NCI-H1417 (cell line): ENCODE measurements at regions not wholly inside any gene's neighbourhood (a gene's known extent, or its start where the extent isn't known, plus 50 kb on each side); places are given as distances from the start of the nearest gene placed in this dataset.
"Not testable (repeated sequence)": the region's sequence is repeated elsewhere in the genome, so short reads cannot be mapped to it uniquely, and the experiment has no call there.

Source experiments
- DNase-seq, 3 experiments: peaks; one replicate each; lab custom pipeline; 2025; lab: John Stamatoyannopoulos, UW

DNA sequence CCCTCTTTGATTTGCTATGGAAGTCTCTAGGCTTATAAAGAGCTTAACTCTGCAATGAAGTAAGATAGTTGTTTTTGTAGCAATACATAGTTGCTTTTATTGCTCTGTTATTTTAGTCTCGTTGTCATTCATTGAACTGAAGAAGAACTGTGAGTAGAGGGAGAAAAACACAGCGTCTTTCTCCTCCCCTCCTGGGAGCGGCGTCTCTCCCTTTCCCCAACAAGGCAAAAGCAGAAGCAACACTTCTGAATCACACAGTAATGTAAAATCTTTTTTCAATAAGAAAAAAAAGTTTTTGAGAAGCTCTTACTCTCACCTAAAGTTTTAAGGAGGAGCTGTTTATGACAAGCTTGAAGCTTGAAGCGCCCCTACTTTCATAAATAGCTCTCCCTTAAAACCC, 119.3 kb upstream of the SLC7A14 start:
- no peak for DNase-seq

- no peak for DNase-seq
Observed at GRCh38 chr3:170703121-170703588, 117.3 kb upstream of the SLC7A14 start.

DNA sequence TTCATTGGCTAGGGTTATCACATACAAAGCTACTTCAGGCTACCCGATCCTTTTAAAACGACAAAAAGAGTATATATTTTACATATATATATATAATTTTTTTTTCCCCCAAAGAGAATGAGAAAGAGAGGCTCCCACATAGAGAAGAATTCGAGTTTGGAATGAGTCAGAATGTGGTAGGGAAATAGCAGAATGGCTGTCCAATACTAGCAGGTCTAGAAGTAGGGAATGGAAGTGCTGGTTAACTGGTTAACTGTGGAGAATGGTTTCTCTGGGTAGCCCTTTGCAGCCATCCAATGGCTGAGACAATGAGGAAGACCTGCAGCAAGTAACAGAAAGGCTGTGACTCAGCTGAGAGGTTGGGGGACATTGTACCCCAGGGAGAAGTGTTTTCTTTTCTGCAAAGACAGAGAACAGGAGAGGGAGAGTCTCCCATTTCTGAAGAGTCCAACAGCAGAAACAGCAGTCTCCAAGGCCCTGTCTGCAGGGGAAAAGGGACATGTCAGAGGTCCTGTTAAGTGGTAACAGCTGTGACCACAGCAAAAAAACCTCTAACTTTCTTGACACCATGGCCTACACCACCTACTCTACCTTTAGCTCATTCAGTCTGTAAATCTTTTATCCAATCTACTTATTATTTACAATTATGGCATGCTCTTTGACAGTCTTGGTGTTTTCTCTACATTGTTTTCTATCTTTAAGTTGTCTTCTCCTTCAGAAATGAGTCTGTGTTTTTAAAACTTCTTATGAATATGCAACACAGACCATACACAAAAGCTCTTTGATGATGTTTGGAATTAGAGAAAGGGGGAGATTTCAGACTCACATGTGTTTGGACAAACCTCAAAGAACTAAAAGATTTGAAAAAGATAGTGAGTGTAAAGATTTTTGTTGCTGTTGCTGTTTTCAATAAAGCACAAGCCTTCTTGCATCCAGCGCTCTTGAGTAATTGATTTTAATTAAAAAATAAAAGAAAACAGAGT, 116.1 kb upstream of the SLC7A14 start:
- no peak for DNase-seq

GRCh38 chr3:170700054-170700404, 114.2 kb upstream of the SLC7A14 start:
- no peak for DNase-seq

DNA sequence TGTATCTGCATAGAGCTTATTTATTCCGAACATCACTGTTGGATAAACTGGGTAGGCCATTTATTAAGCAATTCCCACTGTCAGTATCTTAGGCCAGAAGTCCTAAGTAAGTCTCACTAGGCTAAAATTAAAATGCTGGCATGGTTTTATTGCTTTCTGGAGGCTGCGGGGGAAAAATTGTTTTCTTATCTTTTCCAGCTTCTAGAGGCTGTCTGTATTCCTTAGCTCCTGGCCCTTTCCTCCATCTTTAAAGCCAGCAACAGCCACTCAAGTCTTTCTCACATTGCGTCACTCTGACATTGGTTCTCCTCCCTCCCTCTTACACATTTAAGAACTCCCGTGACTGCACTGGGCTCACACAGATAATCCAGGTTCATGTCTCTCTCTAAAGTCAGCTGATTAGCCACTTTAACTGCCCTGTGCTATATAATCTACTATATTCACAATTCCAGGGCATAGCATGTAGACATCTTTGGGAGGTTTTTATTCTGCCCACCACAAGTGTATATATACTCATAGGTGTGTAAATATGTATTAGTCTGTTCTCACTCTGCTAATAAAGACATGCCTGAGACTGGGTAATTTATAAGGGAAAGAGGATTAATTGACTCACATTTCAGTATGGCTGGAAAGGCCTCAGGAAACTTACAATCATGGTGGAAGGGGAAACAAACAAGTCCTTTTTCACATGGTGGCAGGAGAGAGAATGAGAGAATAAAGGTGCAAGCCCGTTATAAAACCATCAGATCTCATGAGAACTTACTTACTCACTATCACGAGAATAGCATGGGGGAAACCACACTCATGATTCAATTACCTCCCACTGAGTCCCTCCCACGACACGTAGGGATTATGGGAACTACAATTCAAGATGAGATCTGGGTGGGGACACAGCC, 113.5 kb upstream of the SLC7A14 start:
- no peak for DNase-seq

DNA sequence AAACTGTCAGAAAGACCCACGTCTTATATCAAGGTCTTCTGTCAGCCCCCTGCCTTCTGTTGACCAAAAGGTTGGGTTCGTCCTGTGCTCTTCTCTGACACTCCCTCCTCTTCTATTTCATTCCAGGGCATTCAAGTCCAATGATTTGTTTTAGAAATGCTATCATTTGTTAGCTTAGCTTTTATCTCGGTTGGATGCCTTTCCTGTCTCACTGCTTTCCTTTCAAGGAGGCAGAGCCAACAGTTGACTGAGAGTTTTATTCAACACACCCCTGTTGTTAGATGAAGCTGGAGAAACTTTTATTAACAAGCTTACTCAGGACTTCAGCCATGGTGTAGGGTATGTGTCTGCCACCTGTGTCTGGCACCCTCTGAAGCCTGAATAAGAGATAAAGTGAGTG, 112.0 kb upstream of the SLC7A14 start:
- DNase-seq: peak; percentile 35 to 98 (median 81)

GRCh38 chr3:170697131-170697530, 111.3 kb upstream of the SLC7A14 start:
- DNase-seq: no peak

DNA sequence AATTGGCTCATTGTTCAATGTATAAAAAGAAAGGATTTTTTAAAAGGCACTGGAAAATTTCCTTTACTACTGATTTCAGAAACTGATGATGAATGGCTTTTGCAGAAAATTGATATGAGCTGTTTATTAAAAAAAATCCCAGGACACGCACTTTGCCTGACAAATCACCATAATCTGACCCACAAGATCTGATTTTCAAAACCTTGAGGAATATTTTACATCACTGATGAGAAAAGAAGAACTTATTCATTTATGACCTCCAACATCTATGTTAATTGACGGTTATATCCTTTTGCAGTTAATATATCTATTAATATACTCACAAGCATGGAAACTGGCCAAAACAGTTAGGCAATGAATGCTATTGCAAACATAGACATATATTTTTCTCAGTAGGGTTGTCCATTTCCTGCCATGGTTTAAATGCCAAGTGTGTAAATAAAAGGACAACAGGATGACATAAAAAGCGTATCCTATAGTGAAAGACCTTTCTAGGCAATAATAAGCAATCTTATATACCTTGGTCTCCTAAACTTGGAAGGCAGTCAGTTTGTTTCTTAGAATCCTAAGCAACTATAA, 109.7 kb upstream of the SLC7A14 start:
- DNase-seq: peak in 2 of 3 experiments; percentile 45 to 87

DNA sequence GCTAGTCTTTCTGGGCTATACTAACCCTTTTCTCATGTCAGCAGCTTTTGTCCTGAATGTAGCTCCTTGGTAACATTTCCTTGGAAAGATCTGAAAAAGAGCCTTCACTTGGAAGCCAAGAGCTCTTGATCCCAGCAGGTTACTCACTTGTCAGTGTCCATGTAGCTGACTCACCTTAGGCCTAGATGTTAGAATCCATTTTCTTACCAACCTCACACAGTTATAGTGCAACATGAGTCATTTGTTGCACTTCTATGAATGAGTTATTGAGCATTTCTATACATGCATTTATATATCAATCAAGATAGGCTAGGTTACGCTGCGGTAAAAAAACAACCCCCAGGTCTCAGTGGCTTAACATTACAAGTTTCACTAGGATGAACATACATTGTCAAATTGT, 106.8 kb upstream of the SLC7A14 start:
- no peak for DNase-seq

GRCh38 chr3:170690661-170690981, 104.7 kb upstream of the SLC7A14 start:
- DNase-seq: no peak

- peak; percentile 39 to 59 (median 58) for DNase-seq
Observed at GRCh38 chr3:170689893-170690660, 104.2 kb upstream of the SLC7A14 start.

- peak; percentile 10 to 73 (median 33) for DNase-seq
Observed at GRCh38 chr3:170689296-170689829, 103.5 kb upstream of the SLC7A14 start.

- not testable (repeated sequence) for DNase-seq
Observed at GRCh38 chr3:170688222-170688621, 102.3 kb upstream of the SLC7A14 start.

DNA sequence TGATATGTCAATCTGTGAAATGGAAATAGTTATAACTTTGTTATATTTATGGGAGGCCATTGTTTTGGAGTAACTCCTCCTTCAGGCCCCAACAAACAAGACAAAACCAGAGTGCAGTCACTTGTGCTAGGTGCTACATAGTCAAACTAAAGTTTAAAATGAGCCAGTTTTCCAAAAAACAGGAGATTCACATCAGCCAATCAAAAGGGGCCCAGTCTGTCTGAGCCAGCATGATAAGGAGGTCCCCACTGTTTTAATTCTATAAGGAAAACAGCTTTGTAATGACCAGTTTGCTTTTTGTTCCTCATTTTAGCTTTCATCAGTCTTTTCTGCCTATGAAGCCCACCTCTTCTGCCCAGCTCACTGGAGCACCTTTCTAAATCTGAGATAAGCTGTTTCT, 94.7 kb upstream of the SLC7A14 start:
- no peak for DNase-seq

DNA sequence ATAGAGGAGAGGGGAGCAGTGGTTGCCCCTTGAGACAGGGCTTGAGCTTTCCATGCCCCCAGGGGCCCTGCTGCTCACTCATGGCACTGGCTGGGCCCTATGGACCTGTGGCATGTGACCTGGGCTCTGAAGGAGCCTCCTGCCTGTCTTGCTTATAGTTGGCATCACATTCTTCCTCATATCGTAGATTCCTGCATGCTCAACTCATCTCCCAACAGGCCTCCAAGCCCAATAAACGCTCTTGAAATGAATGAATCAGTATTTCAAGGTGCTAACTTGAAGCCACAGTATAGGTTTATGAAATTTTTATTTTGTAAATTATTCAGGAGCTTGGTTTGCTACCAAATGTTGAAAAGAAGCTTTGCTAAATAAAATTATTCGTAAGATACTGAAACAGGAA, 93.3 kb upstream of the SLC7A14 start:
- DNase-seq: no peak

DNA sequence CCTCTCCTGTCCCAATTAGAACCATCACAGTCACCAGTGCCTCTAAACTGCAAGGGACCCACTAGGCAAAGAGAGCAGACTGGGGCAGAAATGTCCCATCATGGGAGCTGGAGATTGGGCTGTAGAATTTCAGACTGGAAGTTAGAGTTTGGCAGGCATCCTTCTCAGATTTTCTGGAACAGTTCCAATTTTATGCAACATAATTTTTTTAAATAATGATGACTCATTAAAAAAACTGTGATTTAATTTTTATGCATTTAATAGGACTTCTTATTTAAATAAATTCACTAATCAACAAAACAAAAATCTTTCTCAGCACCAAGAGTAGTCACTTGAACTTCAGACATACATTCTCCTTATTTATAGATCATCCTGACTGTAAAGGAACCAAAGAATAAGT, 84.6 kb upstream of the SLC7A14 start:
- DNase-seq: no peak

- not testable (repeated sequence) for DNase-seq
Observed at GRCh38 chr3:170662986-170663385, 77.1 kb upstream of the SLC7A14 start.

DNA sequence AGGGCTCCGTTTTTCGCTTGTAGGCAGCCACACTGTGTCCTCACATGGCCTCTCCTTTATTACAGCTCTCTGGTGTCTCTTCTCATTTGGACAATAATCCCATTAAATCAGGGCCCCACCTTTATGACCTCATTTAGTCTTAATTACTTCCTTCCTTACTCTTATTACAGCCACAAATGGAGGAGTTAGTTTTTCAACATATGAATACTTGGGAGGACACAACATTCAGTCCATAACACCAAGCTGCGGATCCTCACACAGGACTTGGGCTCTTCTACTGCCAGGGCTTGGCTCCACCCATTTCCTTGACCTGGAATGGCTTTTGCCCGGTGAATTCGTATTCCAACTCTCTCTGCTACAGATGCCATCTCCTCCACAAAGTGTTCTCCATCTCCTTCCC, 74.3 kb upstream of the SLC7A14 start:
- no peak for DNase-seq

DNA sequence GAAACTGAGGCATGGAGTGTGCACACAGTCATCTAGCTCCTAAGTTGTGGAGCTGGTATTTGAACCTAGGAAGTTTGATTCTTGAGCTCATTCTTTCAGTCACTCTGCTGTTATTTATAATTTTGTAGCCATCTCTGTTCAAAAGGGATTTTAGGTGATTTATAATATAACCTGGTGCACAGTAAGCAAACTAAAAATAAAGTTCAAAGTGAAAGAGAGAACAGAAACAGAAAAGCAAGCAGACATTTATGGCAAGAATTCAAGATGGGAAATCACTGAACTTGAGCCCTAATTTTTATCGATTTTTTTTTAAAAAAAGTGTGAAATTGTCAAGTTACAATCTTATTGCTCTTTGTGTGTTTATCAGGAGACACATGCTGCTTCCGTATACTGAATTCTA, 71.4 kb upstream of the SLC7A14 start:
- no peak for DNase-seq

- DNase-seq: no peak
Observed at GRCh38 chr3:170656284-170656683, 70.4 kb upstream of the SLC7A14 start.

DNA sequence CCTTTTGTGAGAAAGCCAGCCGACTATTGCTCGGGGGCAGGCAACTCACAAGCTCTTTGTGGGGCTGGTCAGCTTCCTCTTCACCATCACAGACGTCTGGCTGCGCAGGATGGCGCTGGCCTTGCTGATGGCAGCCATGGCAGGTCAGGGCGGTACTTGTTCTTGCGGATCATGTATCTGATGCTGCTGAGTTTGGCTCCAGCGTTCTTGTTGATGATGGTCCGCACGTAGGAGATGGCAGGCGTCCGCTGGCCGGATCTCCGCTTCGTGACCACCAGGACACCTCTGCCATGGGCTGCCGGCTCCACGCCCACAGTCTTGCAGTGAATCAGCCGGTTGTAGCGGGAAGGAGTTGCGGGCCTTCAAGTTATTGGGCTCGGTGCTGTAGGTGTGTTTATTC, 67.9 kb upstream of the SLC7A14 start:
- no peak for DNase-seq
